ENCODE measurements at regions not wholly inside any gene's neighbourhood (a gene's known extent, or its start where the extent isn't known, plus 50 kb on each side); places are given as distances from the start of the nearest gene placed in this dataset.

DNA sequence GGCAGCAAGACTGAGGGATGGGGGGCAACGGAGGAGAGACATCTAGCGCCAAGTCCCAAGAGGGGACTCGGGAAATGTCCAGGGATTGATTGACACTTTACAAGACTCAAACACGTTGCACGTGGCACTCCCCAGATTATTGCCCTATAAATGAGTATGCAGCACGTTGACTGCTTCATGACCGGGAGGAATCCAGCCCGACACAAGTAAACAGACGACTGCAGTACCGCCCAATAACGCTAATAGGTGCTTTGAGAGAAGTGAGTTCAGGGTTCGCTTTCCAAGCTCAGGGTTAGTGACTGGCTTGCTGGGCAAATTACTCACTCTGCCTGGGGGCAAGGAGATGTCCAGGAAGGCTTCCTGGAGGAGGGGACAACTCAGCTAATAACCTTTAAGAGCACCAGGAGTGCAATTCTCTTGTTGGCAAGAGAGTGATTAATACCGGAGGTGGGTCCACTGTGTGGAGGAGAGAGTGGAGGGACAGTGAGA, 73.3 kb upstream of the MYL10 start:
- ATAC-seq (ENCODE audit: insufficient read depth, low read depth) (no peak), DNase-seq (no peak)
- H3K4me2 ChIP-seq (ENCODE audit: insufficient read depth, low read length), result no peak overlapping the region
- H3K9ac ChIP-seq (ENCODE audit: low read depth, low read length), result no peak overlapping the region
- H2AFZ ChIP-seq (ENCODE audit: low read depth, low read length), result no peak overlapping the region
- no peaks in the 10 kb centered on the region for H3K79me2 ChIP-seq (ENCODE audit: insufficient read depth, low read length)
- H3K9me3 ChIP-seq (ENCODE audit: insufficient read depth, low read length, severe bottlenecking), result no peaks in the 10 kb centered on the region
- H3K27me3 ChIP-seq (ENCODE audit: insufficient read depth, low read length, poor library complexity), result no peaks in the 10 kb centered on the region
- no peaks in the 10 kb centered on the region for H3K4me1 ChIP-seq (ENCODE audit: insufficient read depth, low read length)
- H4K20me1 ChIP-seq (ENCODE audit: insufficient read depth, low read length), result no peaks in the 10 kb centered on the region
- TF ChIP-seq CTCF (IDR thresholded peaks at IDR 0.05; ENCODE audit: borderline replicate concordance, extremely low read depth, low read length, poor library complexity, severe bottlenecking), result no peak
- TF ChIP-seq EZH2 (IDR thresholded peaks at IDR 0.05; ENCODE audit: borderline replicate concordance, low read depth, low read length, severe bottlenecking), result no peak
- no peak overlapping the region for H3K4me3 ChIP-seq (ENCODE audit: low read depth in 1 of 2, low read length in 2 of 2)
- H3K36me3 ChIP-seq (ENCODE audit: insufficient read depth, low read length), result no peaks in the 10 kb centered on the region
- no peak overlapping the region for H3K27ac ChIP-seq (ENCODE audit: low read length)

GRCh38 chr7:101705331-101705730, 76.2 kb upstream of the MYL10 start:
- no peak overlapping the region for H3K4me3 ChIP-seq (ENCODE audit: low read depth in 1 of 2, low read length in 2 of 2)
- ATAC-seq (ENCODE audit: insufficient read depth, low read depth) (no peak), DNase-seq (no peak)
- TF ChIP-seq EZH2 (IDR thresholded peaks at IDR 0.05; ENCODE audit: borderline replicate concordance, low read depth, low read length, severe bottlenecking) (no peak), CTCF (IDR thresholded peaks at IDR 0.05; ENCODE audit: borderline replicate concordance, extremely low read depth, low read length, poor library complexity, severe bottlenecking) (no peak)
- H4K20me1 ChIP-seq (ENCODE audit: insufficient read depth, low read length), result no peaks in the 10 kb centered on the region
- H3K36me3 ChIP-seq (ENCODE audit: insufficient read depth, low read length), result no peaks in the 10 kb centered on the region
- H3K27ac ChIP-seq (ENCODE audit: low read length), result no peak overlapping the region
- H3K4me1 ChIP-seq (ENCODE audit: insufficient read depth, low read length), result no peaks in the 10 kb centered on the region
- no peaks in the 10 kb centered on the region for H3K27me3 ChIP-seq (ENCODE audit: insufficient read depth, low read length, poor library complexity)
- no peaks in the 10 kb centered on the region for H3K79me2 ChIP-seq (ENCODE audit: insufficient read depth, low read length)
- H3K9ac ChIP-seq (ENCODE audit: low read depth, low read length), result no peak overlapping the region
- no peak overlapping the region for H3K4me2 ChIP-seq (ENCODE audit: insufficient read depth, low read length)
- H3K9me3 ChIP-seq (ENCODE audit: insufficient read depth, low read length, severe bottlenecking), result no peaks in the 10 kb centered on the region
- H2AFZ ChIP-seq (ENCODE audit: low read depth, low read length), result no peak overlapping the region

GRCh38 chr7:101707587-101707986, 78.5 kb upstream of the MYL10 start:
- no peak overlapping the region for H3K9ac ChIP-seq (ENCODE audit: low read depth, low read length)
- H3K36me3 ChIP-seq (ENCODE audit: insufficient read depth, low read length), result no peaks in the 10 kb centered on the region
- no peaks in the 10 kb centered on the region for H3K27me3 ChIP-seq (ENCODE audit: insufficient read depth, low read length, poor library complexity)
- no peak overlapping the region for H3K27ac ChIP-seq (ENCODE audit: low read length)
- ATAC-seq (ENCODE audit: insufficient read depth, low read depth), result no peak
- H3K9me3 ChIP-seq (ENCODE audit: insufficient read depth, low read length, severe bottlenecking), result no peaks in the 10 kb centered on the region
- no peaks in the 10 kb centered on the region for H4K20me1 ChIP-seq (ENCODE audit: insufficient read depth, low read length)
- H2AFZ ChIP-seq (ENCODE audit: low read depth, low read length), result no peak overlapping the region
- no peaks in the 10 kb centered on the region for H3K4me1 ChIP-seq (ENCODE audit: insufficient read depth, low read length)
- TF ChIP-seq CTCF (IDR thresholded peaks at IDR 0.05; ENCODE audit: borderline replicate concordance, extremely low read depth, low read length, poor library complexity, severe bottlenecking), result no peak
- no peak for TF ChIP-seq EZH2 (IDR thresholded peaks at IDR 0.05; ENCODE audit: borderline replicate concordance, low read depth, low read length, severe bottlenecking)
- H3K4me2 ChIP-seq (ENCODE audit: insufficient read depth, low read length), result no peak overlapping the region
- H3K79me2 ChIP-seq (ENCODE audit: insufficient read depth, low read length), result no peaks in the 10 kb centered on the region
- no peak overlapping the region for H3K4me3 ChIP-seq (ENCODE audit: low read depth in 1 of 2, low read length in 2 of 2)
- no peak for DNase-seq

GRCh38 chr7:101708223-101708622, 79.1 kb upstream of the MYL10 start:
- DNase-seq, result no peak
- Histone ChIP-seq H4K20me1 (ENCODE audit: insufficient read depth, low read length) (no peaks in the 10 kb centered on the region), H3K4me1 (ENCODE audit: insufficient read depth, low read length) (no peaks in the 10 kb centered on the region), H3K27me3 (ENCODE audit: insufficient read depth, low read length, poor library complexity) (no peaks in the 10 kb centered on the region), H3K9me3 (ENCODE audit: insufficient read depth, low read length, severe bottlenecking) (no peaks in the 10 kb centered on the region), H3K79me2 (ENCODE audit: insufficient read depth, low read length) (no peaks in the 10 kb centered on the region), H2AFZ (ENCODE audit: low read depth, low read length) (no peak overlapping the region), H3K9ac (ENCODE audit: low read depth, low read length) (no peak overlapping the region), H3K27ac (ENCODE audit: low read length) (no peak overlapping the region), H3K4me2 (ENCODE audit: insufficient read depth, low read length) (no peak overlapping the region), H3K4me3 (ENCODE audit: low read depth in 1 of 2, low read length in 2 of 2) (no peak overlapping the region), H3K36me3 (ENCODE audit: insufficient read depth, low read length) (no peaks in the 10 kb centered on the region)
- no peak for TF ChIP-seq CTCF (IDR thresholded peaks at IDR 0.05; ENCODE audit: borderline replicate concordance, extremely low read depth, low read length, poor library complexity, severe bottlenecking)
- no peak for TF ChIP-seq EZH2 (IDR thresholded peaks at IDR 0.05; ENCODE audit: borderline replicate concordance, low read depth, low read length, severe bottlenecking)
- no peak for ATAC-seq (ENCODE audit: insufficient read depth, low read depth)

Data from DND-41 (cell line).